WTC11 (cell line): ENCODE measurements at regions not wholly inside any gene's neighbourhood (a gene's known extent, or its start where the extent isn't known, plus 50 kb on each side); places are given as distances from the start of the nearest gene placed in this dataset.

Source experiments
- ATAC-seq: fragments of 200-7000 bp; cut with Tn5 transposase; 2 replicates; pipeline ENCODE4 v1.10.0; 2021; ENCODE audit warnings: mild to moderate bottlenecking, moderate library complexity
- CTCF ChIA-PET: fragments of 300-600 bp; sonication (Branson Sonifier 250); formaldehyde crosslinking; loops from one replicate; lab custom pipeline; 2021; ENCODE audit warnings: antibody characterized with exemption; lab: Charles Lee
- POLR2A ChIA-PET: fragments of 350-600 bp; sonication (Branson Sonifier 250); formaldehyde crosslinking; loops from one replicate; lab custom pipeline; 2021; ENCODE audit warnings: antibody characterized with exemption; lab: Charles Lee
- DNase-seq: peaks from one replicate; pipeline ENCODE4 v3.0.0; 2021; ENCODE audit warnings: low spot score
- H3K27ac Mint-ChIP-seq: 2 replicates; pipeline ENCODE4 v1.8.0; 2021; ENCODE audit warnings: mixed read lengths
- H3K27me3 Mint-ChIP-seq: 2 replicates; pipeline ENCODE4 v1.8.0; 2021; ENCODE audit warnings: low read depth, mild to moderate bottlenecking, moderate library complexity, mixed read lengths
- H3K36me3 Mint-ChIP-seq: 2 replicates; pipeline ENCODE4 v1.8.0; 2021; ENCODE audit warnings: mixed read lengths
- H3K4me1 Mint-ChIP-seq: 2 replicates; pipeline ENCODE4 v1.8.0; 2022; ENCODE audit warnings: mixed read lengths
- H3K4me3 Mint-ChIP-seq: 2 replicates; pipeline ENCODE4 v1.8.0; 2021; ENCODE audit warnings: mild to moderate bottlenecking, moderate library complexity, mixed read lengths
- H3K9me3 Mint-ChIP-seq: 2 replicates; pipeline ENCODE4 v1.8.0; 2021; ENCODE audit warnings: mixed read lengths
- ARID4B ChIP-seq: sonication (generic); formaldehyde crosslinking; IDR thresholded peaks from 2 replicates; pipeline ENCODE4 v1.8.0; 2023; ENCODE audit warnings: missing genetic modification reagents, mild to moderate bottlenecking, borderline replicate concordance
- ATF1 ChIP-seq: sonication (generic); formaldehyde crosslinking; IDR thresholded peaks from 2 replicates; pipeline ENCODE4 v1.8.1; 2023; ENCODE audit warnings: mild to moderate bottlenecking, moderate library complexity, missing genetic modification reagents
- ETV6 ChIP-seq: sonication (generic); formaldehyde crosslinking; IDR thresholded peaks from 2 replicates; pipeline ENCODE4 v1.8.1; 2022; ENCODE audit warnings: mild to moderate bottlenecking, missing genetic modification reagents
- FOXK1 ChIP-seq: sonication (generic); formaldehyde crosslinking; IDR thresholded peaks from 2 replicates; pipeline ENCODE4 v1.8.0; 2022; ENCODE audit warnings: mild to moderate bottlenecking, moderate library complexity, missing genetic modification reagents
- MLX ChIP-seq: sonication (generic); formaldehyde crosslinking; IDR thresholded peaks from 2 replicates; pipeline ENCODE4 v1.8.1; 2023; ENCODE audit warnings: mild to moderate bottlenecking, missing genetic modification reagents, moderate library complexity
- NR1H2 ChIP-seq: sonication (generic); formaldehyde crosslinking; IDR thresholded peaks from 2 replicates; pipeline ENCODE4 v1.9.0; 2021; ENCODE audit warnings: mild to moderate bottlenecking, moderate library complexity, missing genetic modification reagents
- NR3C1 ChIP-seq: sonication (generic); formaldehyde crosslinking; conservative IDR thresholded peaks from 2 replicates; pipeline ENCODE4 v1.8.1; 2023; ENCODE audit warnings: low read depth, mild to moderate bottlenecking, missing genetic modification reagents
- PREB ChIP-seq: sonication (generic); formaldehyde crosslinking; IDR thresholded peaks from 2 replicates; pipeline ENCODE4 v1.8.1; 2022; ENCODE audit warnings: mild to moderate bottlenecking, missing genetic modification reagents, moderate library complexity, borderline replicate concordance
- RELA ChIP-seq: sonication (generic); formaldehyde crosslinking; IDR thresholded peaks from 2 replicates; pipeline ENCODE4 v1.8.1; 2022; ENCODE audit warnings: missing genetic modification reagents, mild to moderate bottlenecking, borderline replicate concordance
- RORB ChIP-seq: fragments of 250-450 bp; sonication (Bioruptor Pico); IDR thresholded peaks from 2 replicates; pipeline ENCODE4 v1.9.0; 2021; ENCODE audit warnings: mild to moderate bottlenecking
- SOX15 ChIP-seq: fragments of 250-450 bp; sonication (Bioruptor Pico); IDR thresholded peaks from 2 replicates; pipeline ENCODE4 v1.9.0; 2021; ENCODE audit warnings: mild to moderate bottlenecking
- STAT6 ChIP-seq: sonication (generic); formaldehyde crosslinking; conservative IDR thresholded peaks from 2 replicates; pipeline ENCODE4 v1.8.1; 2023; ENCODE audit warnings: mild to moderate bottlenecking, low read depth, missing genetic modification reagents, moderate library complexity
- ZBTB21 ChIP-seq: sonication (generic); formaldehyde crosslinking; IDR thresholded peaks from 2 replicates; pipeline ENCODE4 v1.8.1; 2023; ENCODE audit warnings: mild to moderate bottlenecking, missing genetic modification reagents, borderline replicate concordance
- ZMAT4 ChIP-seq: fragments of 250-450 bp; sonication (Bioruptor Pico); IDR thresholded peaks from 2 replicates; pipeline ENCODE4 v1.9.0; 2021; ENCODE audit warnings: mild to moderate bottlenecking
- ZNF121 ChIP-seq: sonication (generic); formaldehyde crosslinking; IDR thresholded peaks from 2 replicates; pipeline ENCODE4 v1.8.0; 2023; ENCODE audit warnings: missing genetic modification reagents
- ZNF263 ChIP-seq: sonication (generic); formaldehyde crosslinking; IDR thresholded peaks from 2 replicates; pipeline ENCODE4 v1.8.1; 2022; ENCODE audit warnings: low read depth, mild to moderate bottlenecking, moderate library complexity, missing genetic modification reagents
- ZNF317 ChIP-seq: sonication (generic); formaldehyde crosslinking; IDR thresholded peaks from 2 replicates; pipeline ENCODE4 v1.8.1; 2023; ENCODE audit warnings: low read depth, mild to moderate bottlenecking, moderate library complexity, missing genetic modification reagents, borderline replicate concordance
- ZNF396 ChIP-seq: fragments of 250-450 bp; sonication (Bioruptor Pico); IDR thresholded peaks from 2 replicates; pipeline ENCODE4 v1.8.0; 2021; ENCODE audit warnings: mild to moderate bottlenecking, moderate library complexity, borderline replicate concordance
- ZNF512 ChIP-seq: sonication (generic); formaldehyde crosslinking; IDR thresholded peaks from 2 replicates; pipeline ENCODE4 v1.8.1; 2022; ENCODE audit warnings: missing genetic modification reagents, borderline replicate concordance

- Mint-ChIP-seq H3K36me3 (no peaks in the 10 kb centered on the region), H3K27ac (no peak overlapping the region), H3K27me3 (no peaks in the 10 kb centered on the region; the same call in 1 of the 2 replicates), H3K4me3 (no peak overlapping the region), H3K9me3 (no peaks in the 10 kb centered on the region), H3K4me1 (peaks cover 8% of the 10 kb centered on the region)
- TF ChIP-seq NR1H2 (CRISPR knock-in tag) (no peak), RELA (CRISPR knock-in tag) (no peak), ETV6 (CRISPR knock-in tag) (no peak), STAT6 (no peak), MLX (CRISPR knock-in tag) (no peak), ARID4B (CRISPR knock-in tag) (no peak)
- DNase-seq, result no peak
- CTCF ChIA-PET, result no interaction called here
- ATAC-seq, result no peak
- POLR2A ChIA-PET, result no interaction called here
Measured at GRCh38 chr2:138071720-138072719, 107.7 kb downstream of the HNMT start.

GRCh38 chr2:138078153-138078552, 113.9 kb downstream of the HNMT start:
- TF ChIP-seq NR3C1 (no peak), ZNF121 (CRISPR knock-in tag) (no peak), ZNF263 (CRISPR knock-in tag) (no peak), SOX15 (CRISPR knock-in tag) (no peak), ZBTB21 (CRISPR knock-in tag) (no peak), PREB (no peak), FOXK1 (CRISPR knock-in tag) (no peak), ZNF396 (CRISPR knock-in tag) (no peak), ZNF512 (no peak), ZNF317 (CRISPR knock-in tag) (no peak), ZMAT4 (CRISPR knock-in tag) (no peak), ATF1 (CRISPR knock-in tag) (no peak), NR1H2 (CRISPR knock-in tag) (no peak), RORB (CRISPR knock-in tag) (no peak)
- Mint-ChIP-seq H3K27me3 (no peaks in the 10 kb centered on the region; the same call in 1 of the 2 replicates), H3K4me1 (no peaks in the 10 kb centered on the region), H3K36me3 (no peaks in the 10 kb centered on the region), H3K9me3 (no peaks in the 10 kb centered on the region), H3K27ac (no peak overlapping the region), H3K4me3 (no peak overlapping the region)
- CTCF ChIA-PET, result no interaction called here
- POLR2A ChIA-PET, result no interaction called here
- DNase-seq (no peak), ATAC-seq (no peak)
